Nephron progenitor cell (in vitro differentiated cells): ENCODE measurements at regions not wholly inside any gene's neighbourhood (a gene's known extent, or its start where the extent isn't known, plus 50 kb on each side); places are given as distances from the start of the nearest gene placed in this dataset.

ENCODE experiments used
- DNase-seq: peaks from one replicate; pipeline ENCODE4 v3.0.0; 2021
- H3K27ac Mint-ChIP-seq: 2 replicates; pipeline ENCODE4 v1.8.0; 2021; ENCODE audit warnings: mild to moderate bottlenecking, moderate library complexity, mixed read lengths
- H3K27me3 Mint-ChIP-seq: 2 replicates; pipeline ENCODE4 v1.8.0; 2021; ENCODE audit warnings: mild to moderate bottlenecking, low read depth, mixed read lengths; ENCODE audit not compliant: poor library complexity
- H3K36me3 Mint-ChIP-seq: 2 replicates; pipeline ENCODE4 v1.8.0; 2021; ENCODE audit warnings: low read depth, mixed read lengths
- H3K4me1 Mint-ChIP-seq: 2 replicates; pipeline ENCODE4 v1.8.0; 2021; ENCODE audit warnings: mixed read lengths
- H3K4me3 Mint-ChIP-seq: 2 replicates; pipeline ENCODE4 v1.8.0; 2021; ENCODE audit warnings: mild to moderate bottlenecking, moderate library complexity, mixed read lengths
- H3K9me3 Mint-ChIP-seq: 2 replicates; pipeline ENCODE4 v1.8.0; 2021; ENCODE audit warnings: mild to moderate bottlenecking, moderate library complexity, mixed read lengths
- CTCF ChIP-seq: fragments of 200-600 bp; sonication (generic); IDR thresholded peaks from 2 replicates; pipeline ENCODE4 v1.5.0; 2021; ENCODE audit warnings: antibody characterized with exemption

- H3K9me3 Mint-ChIP-seq: peaks cover 7% of the 10 kb centered on the region
- no peak for DNase-seq
- no peak overlapping the region for H3K4me3 Mint-ChIP-seq
- no peak overlapping the region for H3K27ac Mint-ChIP-seq
- no peaks in the 10 kb centered on the region for H3K36me3 Mint-ChIP-seq
- H3K4me1 Mint-ChIP-seq: no peaks in the 10 kb centered on the region
- TF ChIP-seq CTCF: no peak
- H3K27me3 Mint-ChIP-seq: no peaks in the 10 kb centered on the region
These were observed 762.5 kb upstream of the GRIA3 start for GRCh38 chrX:122421434-122422121.

GRCh38 chrX:122422547-122422946, 761.5 kb upstream of the GRIA3 start:
- H3K4me3 Mint-ChIP-seq: no peak overlapping the region
- no peaks in the 10 kb centered on the region for H3K4me1 Mint-ChIP-seq
- no peak for DNase-seq
- peaks cover 7% of the 10 kb centered on the region for H3K9me3 Mint-ChIP-seq
- no peaks in the 10 kb centered on the region for H3K36me3 Mint-ChIP-seq
- no peaks in the 10 kb centered on the region for H3K27me3 Mint-ChIP-seq
- no peak for TF ChIP-seq CTCF
- no peak overlapping the region for H3K27ac Mint-ChIP-seq

- no peak for TF ChIP-seq CTCF
- Mint-ChIP-seq H3K4me3 (no peak overlapping the region), H3K27me3 (no peaks in the 10 kb centered on the region), H3K9me3 (peaks cover 73% of the 10 kb centered on the region), H3K4me1 (no peaks in the 10 kb centered on the region), H3K36me3 (peaks cover 4% of the 10 kb centered on the region), H3K27ac (no peak overlapping the region)
- no peak for DNase-seq
These were observed 749.1 kb upstream of the GRIA3 start for GRCh38 chrX:122434942-122435341.

GRCh38 chrX:122439831-122440230, 744.2 kb upstream of the GRIA3 start:
- peaks cover 4% of the 10 kb centered on the region for H3K36me3 Mint-ChIP-seq
- no peak for TF ChIP-seq CTCF
- peaks cover 55% of the 10 kb centered on the region for H3K9me3 Mint-ChIP-seq
- no peak overlapping the region for H3K27ac Mint-ChIP-seq
- no peak for DNase-seq
- no peak overlapping the region for H3K4me3 Mint-ChIP-seq
- no peaks in the 10 kb centered on the region for H3K27me3 Mint-ChIP-seq
- H3K4me1 Mint-ChIP-seq: no peaks in the 10 kb centered on the region

- DNase-seq: no peak
- H3K4me1 Mint-ChIP-seq: peaks cover 4% of the 10 kb centered on the region
- H3K27ac Mint-ChIP-seq: no peak overlapping the region
- H3K9me3 Mint-ChIP-seq: peaks cover 48% of the 10 kb centered on the region
- H3K27me3 Mint-ChIP-seq: no peaks in the 10 kb centered on the region
- H3K36me3 Mint-ChIP-seq: peaks cover 4% of the 10 kb centered on the region
- no peak for TF ChIP-seq CTCF
- H3K4me3 Mint-ChIP-seq: no peak overlapping the region
These were observed 743.2 kb upstream of the GRIA3 start for GRCh38 chrX:122440832-122441231.

GRCh38 chrX:122441451-122441850, 742.6 kb upstream of the GRIA3 start:
- H3K4me3 Mint-ChIP-seq: no peak overlapping the region
- H3K27ac Mint-ChIP-seq: no peak overlapping the region
- no peak for TF ChIP-seq CTCF
- H3K4me1 Mint-ChIP-seq: peaks cover 5% of the 10 kb centered on the region
- H3K36me3 Mint-ChIP-seq: peaks cover 4% of the 10 kb centered on the region
- no peak for DNase-seq
- peaks cover 45% of the 10 kb centered on the region for H3K9me3 Mint-ChIP-seq
- H3K27me3 Mint-ChIP-seq: no peaks in the 10 kb centered on the region
